GM19238 (cell line): ENCODE measurements at regions not wholly inside any gene's neighbourhood (a gene's known extent, or its start where the extent isn't known, plus 50 kb on each side); places are given as distances from the start of the nearest gene placed in this dataset.

Source experiments
- DNase-seq: peaks from one replicate; pipeline ENCODE4 v3.0.0; 2011; ENCODE audit warnings: low spot score; ENCODE audit not compliant: insufficient read length

DNA sequence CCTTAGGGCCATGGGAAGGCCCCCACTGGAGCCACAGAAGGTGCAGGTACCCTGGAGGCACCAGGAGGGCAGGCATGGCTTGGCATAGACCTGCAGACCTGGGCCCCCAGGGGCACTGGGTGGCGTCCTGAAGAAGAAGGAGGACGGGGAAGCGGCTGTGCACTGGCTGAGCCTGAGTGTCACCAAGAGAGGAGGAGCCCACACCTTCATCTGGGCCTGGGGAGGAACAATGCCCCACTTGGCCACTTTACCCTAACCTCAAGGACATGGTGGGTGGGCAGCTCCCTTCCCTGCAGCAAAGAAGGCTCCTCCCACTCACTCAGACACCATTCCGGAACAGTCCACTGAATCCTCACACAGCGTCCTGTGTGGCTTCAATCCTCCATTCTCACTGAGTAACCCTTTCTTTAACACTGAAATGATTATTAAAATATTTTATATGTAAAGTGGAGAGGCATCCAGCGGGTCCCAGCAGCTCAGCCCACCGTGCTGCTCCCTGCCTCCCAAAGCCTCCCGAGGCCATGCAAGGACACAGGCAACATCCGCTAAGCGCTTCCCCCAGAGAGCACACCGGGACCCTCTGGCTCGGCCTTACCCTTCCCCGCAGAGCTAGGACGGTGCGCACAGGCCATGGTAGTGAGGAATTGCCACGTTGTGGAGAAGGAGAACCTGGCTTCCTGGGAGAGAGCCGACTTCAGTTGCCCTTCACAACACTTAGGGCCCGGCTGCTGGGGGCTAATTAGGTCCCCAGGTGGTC lies 516.7 kb upstream of the MGMT start:
- no peak for DNase-seq

DNA sequence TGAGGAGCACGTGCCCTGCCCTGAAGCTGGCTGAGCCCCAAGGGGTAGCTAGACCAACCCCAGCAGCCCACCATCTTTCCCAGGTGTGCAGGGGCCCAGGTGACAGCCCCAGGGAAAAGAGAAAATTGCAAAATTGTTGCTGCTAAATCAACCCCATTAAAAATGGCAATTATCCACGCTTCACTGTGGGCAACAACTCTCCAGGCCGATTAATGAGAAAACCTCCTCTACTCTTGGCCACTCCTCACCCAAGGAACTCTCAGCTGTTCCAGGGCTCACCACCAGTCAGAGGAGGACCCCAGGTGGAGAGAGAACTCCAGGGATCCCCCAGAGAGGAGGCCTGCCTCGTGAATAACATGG lies 516.1 kb upstream of the MGMT start:
- no peak for DNase-seq

DNA sequence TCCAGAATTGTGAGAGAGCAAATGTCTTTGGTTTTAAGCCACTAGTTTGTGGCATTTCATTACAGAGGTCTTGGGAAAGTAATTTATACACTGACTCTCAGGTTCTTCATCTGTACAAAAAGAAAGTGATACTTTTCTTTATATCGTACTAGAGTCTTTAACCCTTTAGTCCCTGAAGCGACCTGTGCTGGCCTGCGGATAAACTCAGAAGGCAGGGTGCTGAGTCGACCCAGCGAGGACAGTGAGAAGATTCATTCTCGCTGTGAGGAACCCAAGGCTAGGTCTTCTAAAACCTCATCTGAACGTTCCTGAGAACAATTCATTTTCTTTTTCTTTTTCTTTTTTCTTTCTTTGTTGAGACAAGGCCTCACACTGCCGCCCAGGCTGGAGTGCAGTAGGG lies 514.2 kb upstream of the MGMT start:
- no peak for DNase-seq

DNA sequence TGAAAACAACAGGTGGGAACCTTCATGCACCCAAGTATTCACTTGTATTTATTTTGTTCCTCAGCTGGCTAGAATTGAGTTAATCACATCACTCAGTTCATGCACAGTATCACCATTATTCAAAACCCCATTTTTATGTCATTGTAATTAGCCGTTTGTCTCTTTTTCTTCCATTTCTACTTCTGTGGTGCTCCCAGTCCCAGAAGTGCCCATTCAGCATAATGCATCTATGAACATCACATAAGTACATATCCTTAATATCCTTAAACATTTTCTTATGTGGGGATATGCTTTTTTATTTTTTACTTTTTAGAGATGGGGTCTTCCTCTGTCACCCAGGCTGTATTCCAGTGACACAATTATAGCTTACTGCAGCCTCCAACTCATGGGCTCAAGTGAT lies 510.9 kb upstream of the MGMT start:
- no peak for DNase-seq

DNA sequence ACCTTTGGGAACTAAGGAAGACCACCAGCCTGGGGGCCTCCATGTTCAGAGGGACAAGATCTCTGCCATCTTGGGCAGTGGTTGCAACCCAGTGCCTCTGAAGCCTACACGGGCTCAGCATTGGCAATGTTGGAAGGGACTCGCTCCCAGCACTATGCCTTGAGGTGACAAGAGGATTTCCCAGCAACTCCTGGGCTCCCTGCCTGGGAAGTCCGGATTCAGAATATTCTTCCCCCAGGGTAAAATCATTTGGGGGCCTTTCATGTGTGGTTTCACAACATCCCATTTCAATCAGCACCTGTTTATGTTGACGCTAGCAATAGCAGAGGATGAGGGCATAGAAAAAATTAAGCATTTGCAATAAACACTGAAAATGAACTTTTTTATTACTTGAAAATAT lies 509.8 kb upstream of the MGMT start:
- DNase-seq, result no peak

DNA sequence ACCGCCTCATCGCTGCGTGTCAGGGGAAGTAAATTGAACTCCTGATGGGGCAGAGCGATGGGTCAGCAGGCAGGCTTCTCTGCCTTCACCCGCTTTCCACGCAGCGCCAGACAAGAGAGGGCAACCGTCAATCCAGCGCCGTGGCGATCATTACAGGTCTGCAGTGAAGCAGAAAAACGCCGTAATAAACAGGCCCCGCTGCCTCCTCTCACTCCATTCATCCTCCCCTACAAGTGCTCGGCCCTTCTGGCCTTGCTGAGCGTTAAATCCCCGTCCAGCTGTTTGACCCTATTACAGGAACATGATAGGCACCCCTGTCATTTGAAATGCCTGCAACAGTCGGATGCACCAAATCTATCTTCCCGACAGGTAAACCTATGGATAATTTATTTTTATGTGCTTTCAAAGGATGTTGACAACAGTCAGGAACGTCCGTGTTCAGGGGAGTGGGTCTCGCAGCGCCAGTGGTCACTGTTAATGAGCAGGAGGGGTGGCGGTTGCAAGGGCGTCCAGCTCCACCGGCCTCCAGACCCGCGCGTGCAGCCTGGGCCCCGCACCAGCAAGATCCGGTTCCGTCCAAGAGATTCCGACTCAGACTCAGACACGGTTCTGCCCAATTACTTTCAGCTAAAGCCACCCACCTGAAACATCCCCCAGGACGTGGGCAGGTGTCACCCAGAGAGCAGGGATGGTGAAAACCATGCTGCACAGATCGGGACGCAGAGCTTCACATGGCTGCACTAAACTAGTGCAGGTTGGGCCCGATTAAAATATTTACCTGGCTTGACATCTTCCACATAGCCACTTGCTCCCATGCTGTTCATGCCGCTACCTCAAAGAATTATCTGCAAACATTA lies 508.0 kb upstream of the MGMT start:
- DNase-seq, result no peak

DNA sequence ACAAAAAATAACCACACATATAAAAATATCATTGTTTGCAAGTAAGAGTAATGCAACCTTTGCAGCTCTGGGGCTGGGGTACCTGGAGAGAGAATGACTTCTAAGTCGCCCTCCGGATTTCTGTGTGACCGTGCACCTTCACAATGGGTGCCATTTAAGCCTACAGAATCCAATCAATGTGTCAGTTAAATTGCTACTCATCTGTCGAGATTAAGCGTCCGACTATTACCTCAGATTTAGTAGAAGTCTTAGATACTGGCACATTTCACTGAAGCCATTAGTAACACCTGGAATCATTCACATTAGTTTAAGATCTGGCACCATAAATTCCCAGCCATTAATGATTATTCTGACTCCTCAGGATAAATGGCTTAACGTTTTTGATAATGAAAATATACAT lies 507.3 kb upstream of the MGMT start:
- DNase-seq, result no peak

DNA sequence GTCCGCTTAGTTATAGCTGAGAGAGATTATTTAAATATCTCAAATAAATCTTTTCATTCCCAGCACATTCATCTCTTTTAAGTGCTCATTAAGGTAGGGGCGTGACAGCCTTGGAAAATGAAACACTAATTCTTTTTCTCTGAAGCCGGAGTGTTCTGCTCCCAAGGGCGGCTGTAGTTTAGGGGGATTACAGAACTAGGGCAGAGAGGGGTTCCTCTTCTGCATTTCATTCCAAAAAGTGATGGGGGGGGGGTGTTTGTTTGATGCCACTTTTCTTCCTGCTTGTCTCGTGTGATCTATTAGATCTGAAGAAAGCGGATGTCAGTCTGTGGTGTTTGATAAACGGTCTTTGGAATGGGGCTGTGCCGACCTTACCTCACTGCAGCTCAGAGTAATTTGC lies 506.5 kb upstream of the MGMT start:
- DNase-seq, result no peak

- no peak for DNase-seq
Observed at GRCh38 chr10:128962182-128962581, 504.9 kb upstream of the MGMT start.

DNA sequence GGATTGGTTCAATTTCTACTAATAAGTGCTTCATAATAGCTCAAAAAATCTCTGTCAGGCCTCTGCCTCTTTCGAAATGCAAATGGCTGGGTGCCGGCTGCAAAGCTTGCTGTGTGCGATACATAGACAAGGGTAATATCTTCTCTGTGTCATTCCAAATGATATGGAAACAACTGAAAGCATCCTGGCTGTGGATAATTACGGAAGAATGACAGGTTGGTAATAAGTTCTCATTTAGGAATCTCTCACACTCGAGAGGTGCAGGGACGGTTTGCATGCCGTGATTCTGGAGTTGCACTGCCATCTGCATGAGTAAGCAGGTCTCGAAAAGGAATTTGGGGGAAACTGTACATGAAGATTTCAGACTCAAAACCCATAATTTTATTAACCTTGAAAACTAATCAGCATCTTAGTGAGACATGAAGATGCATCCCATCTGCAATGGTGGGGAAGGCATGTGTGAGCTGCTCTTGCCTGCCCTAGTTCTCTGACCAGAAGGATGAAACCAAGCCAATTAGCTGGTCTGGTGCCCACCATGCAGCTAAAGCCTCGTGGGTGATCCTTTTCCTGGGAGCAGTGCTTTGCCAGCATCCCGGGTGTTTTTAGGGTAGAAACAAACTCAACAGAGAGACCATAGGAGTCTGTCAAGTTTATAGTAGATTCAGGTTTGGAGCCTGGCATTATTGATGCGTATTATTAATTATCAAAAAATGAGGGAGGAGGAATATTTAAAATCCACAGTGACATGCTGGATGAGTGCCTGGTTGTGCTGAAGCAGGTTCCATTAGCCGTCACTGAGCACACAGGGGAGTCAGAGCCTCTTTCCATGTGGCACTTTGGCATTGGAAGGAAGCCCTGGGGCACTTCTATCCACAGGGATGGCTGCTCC lies 503.6 kb upstream of the MGMT start:
- DNase-seq, result no peak

DNA sequence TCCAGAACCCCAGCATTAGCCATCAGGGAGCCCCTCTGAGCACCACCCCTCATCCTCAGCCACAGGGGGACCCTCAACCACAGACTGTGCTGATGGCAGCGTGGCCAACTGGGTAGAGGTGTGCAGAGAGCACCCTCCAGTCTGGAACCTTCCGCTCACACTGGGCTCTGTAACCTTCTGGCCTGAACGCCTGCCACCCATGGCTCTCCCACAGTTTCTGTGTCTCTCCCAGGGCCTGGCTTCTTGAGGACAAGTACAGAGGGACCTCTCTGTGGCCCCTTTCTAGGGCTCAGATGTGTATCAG lies 503.0 kb upstream of the MGMT start:
- DNase-seq, result no peak

GRCh38 chr10:128967980-128968756 lies 498.9 kb upstream of the MGMT start:
- no peak for DNase-seq

GRCh38 chr10:128969551-128969950 lies 497.5 kb upstream of the MGMT start:
- DNase-seq, result no peak

GRCh38 chr10:128971374-128972035 lies 495.5 kb upstream of the MGMT start:
- DNase-seq, result no peak

- DNase-seq, result no peak
Observed at GRCh38 chr10:128972036-128972405, 495.0 kb upstream of the MGMT start.

- no peak for DNase-seq
Observed at GRCh38 chr10:128973221-128973620, 493.8 kb upstream of the MGMT start.

DNA sequence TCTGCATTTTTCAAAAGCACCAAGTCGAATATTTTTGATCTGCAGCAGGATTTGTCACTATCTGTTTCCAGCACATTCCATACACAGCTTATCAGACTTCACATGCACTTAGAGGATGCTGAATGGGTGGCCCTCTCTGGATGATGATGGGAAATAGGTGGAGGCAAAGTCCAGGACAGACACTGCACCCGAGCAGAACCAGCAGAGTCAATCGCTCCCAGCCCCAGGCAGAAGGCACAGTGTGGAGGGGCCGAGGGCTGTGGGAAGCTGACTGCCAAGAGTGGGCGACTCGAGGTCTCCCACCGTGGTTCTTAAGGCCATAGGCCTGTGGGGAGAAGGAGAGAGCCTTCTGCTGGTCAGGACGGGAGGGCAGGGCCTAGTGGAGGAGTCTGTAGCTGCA lies 490.2 kb upstream of the MGMT start:
- no peak for DNase-seq

GRCh38 chr10:128978211-128978610 lies 488.8 kb upstream of the MGMT start:
- DNase-seq, result no peak

GRCh38 chr10:128979405-128979804 lies 487.6 kb upstream of the MGMT start:
- no peak for DNase-seq

DNA sequence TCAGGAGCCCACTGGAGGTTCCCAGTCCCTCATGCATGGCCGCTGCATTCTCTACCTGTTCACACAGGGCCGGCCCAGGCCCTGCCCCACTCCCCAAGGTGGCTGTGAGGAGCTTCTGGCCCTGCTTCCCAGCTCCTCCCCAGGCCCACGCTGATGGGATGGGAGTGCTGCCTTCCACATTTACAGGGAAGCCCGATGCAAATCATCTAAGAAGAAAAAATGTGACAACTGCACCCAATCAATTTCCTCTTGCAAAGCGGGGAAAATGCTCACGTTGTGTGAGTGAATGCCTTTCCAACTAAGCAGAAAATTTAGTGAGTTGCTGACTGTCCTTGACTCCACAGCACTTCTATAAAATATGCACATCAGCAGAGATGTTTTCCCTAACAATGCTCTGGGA lies 485.8 kb upstream of the MGMT start:
- no peak for DNase-seq
